OCI-LY7 (cell line): ENCODE measurements at regions not wholly inside any gene's neighbourhood (a gene's known extent, or its start where the extent isn't known, plus 50 kb on each side); places are given as distances from the start of the nearest gene placed in this dataset.

Source experiments
- BruUV-seq: library from RNA; stranded (reverse); fragments of 400-500 nt; replicated peaks from 2 replicates; lab custom pipeline; 2021; lab: Mats Ljungman, UMichigan
- CTCF ChIA-PET: fragments of 300-600 bp; sonication (Branson Sonifier 250); formaldehyde crosslinking; loops from one replicate; lab custom pipeline; 2022; ENCODE audit warnings: antibody characterized with exemption; ENCODE audit not compliant: unreplicated experiment; lab: Charles Lee
- POLR2A ChIA-PET: fragments of 300-600 bp; sonication (Branson Sonifier 250); formaldehyde crosslinking; loops from one replicate; lab custom pipeline; 2022; ENCODE audit warnings: antibody characterized with exemption; lab: Charles Lee
- DNase-seq: peaks from one replicate; pipeline ENCODE4 v3.0.0-alpha.2; 2015; ENCODE audit warnings: low spot score
- H2AFZ ChIP-seq: fragments of 200-600 bp; sonication (generic), shearing (Covaris generic); 2 replicates; pipeline ENCODE4 v1.6.1; 2014; ENCODE audit warnings: mild to moderate bottlenecking, antibody characterized with exemption, low read length, moderate library complexity
- H3K27ac ChIP-seq: fragments of 200-600 bp; sonication (generic); 2 replicates; pipeline ENCODE4 v1.5.1; 2014; ENCODE audit warnings: mixed run types, low read depth, mild to moderate bottlenecking, moderate library complexity, low read length, inconsistent platforms; ENCODE audit not compliant: poor library complexity, severe bottlenecking
- H3K36me3 ChIP-seq: fragments of 200-600 bp; sonication (generic); 2 replicates; pipeline ENCODE4 v1.6.1; 2014; ENCODE audit warnings: mild to moderate bottlenecking, antibody characterized with exemption, low read length, moderate library complexity, mixed read lengths; ENCODE audit not compliant: insufficient read depth
- H3K4me1 ChIP-seq: fragments of 200-600 bp; sonication (generic); 2 replicates; pipeline ENCODE4 v1.5.1; 2014; ENCODE audit warnings: mild to moderate bottlenecking, low read length; ENCODE audit not compliant: insufficient read depth, poor library complexity, severe bottlenecking
- H3K4me2 ChIP-seq: fragments of 200-600 bp; sonication (generic); 2 replicates; pipeline ENCODE4 v1.6.1; 2014; ENCODE audit warnings: mild to moderate bottlenecking, low read length
- H3K4me3 ChIP-seq: fragments of 200-600 bp; sonication (generic); 2 replicates; pipeline ENCODE4 v1.5.1; 2014; ENCODE audit warnings: mild to moderate bottlenecking, low read depth, low read length; ENCODE audit not compliant: poor library complexity, severe bottlenecking
- H3K79me2 ChIP-seq: fragments of 200-600 bp; sonication (generic); 2 replicates; pipeline ENCODE4 v1.6.1; 2016; ENCODE audit warnings: low read depth, mild to moderate bottlenecking, low read length, moderate library complexity, mixed read lengths; ENCODE audit not compliant: insufficient read depth
- H3K9me2 ChIP-seq: fragments of 200-600 bp; sonication (generic); 2 replicates; pipeline ENCODE4 v1.6.1; 2016; ENCODE audit warnings: mild to moderate bottlenecking, low read length, mixed read lengths; ENCODE audit not compliant: insufficient read depth
- H3K9me3 ChIP-seq: fragments of 200-600 bp; sonication (generic); 2 replicates; pipeline ENCODE4 v1.6.1; 2014; ENCODE audit warnings: mild to moderate bottlenecking, mixed run types, low read length, mixed read lengths
- H4K20me1 ChIP-seq: fragments of 200-600 bp; sonication (generic); 2 replicates; pipeline ENCODE4 v1.6.1; 2014; ENCODE audit warnings: mild to moderate bottlenecking, antibody characterized with exemption, low read length, moderate library complexity, mixed read lengths; ENCODE audit not compliant: insufficient read depth
- CTCF ChIP-seq: fragments of 200-600 bp; sonication (generic); conservative IDR thresholded peaks from 2 replicates; pipeline ENCODE4 v1.5.1; 2014; ENCODE audit warnings: mild to moderate bottlenecking, antibody characterized with exemption, low read length, moderate library complexity, mixed read lengths
- EZH2phosphoT487 ChIP-seq: fragments of 200-600 bp; sonication (generic); IDR thresholded peaks from 2 replicates; pipeline ENCODE4 v1.6.1; 2018; ENCODE audit warnings: low read depth, borderline replicate concordance, mild to moderate bottlenecking, mixed run types, antibody characterized with exemption, low read length, moderate library complexity, mixed read lengths
- intact Hi-C: fragments of 100-400 bp; cut with micrococcal nuclease; formaldehyde crosslinking; loops from one replicate; pipeline ENCODE4 v1.10.0; 2022; ENCODE audit not compliant: unreplicated experiment

GRCh38 chr5:5652181-5652580 lies 229.7 kb downstream of the ICE1 start:
- H3K9me3 ChIP-seq, result no peaks in the 10 kb centered on the region
- H3K79me2 ChIP-seq, result no peaks in the 10 kb centered on the region
- no peaks in the 10 kb centered on the region for H3K4me1 ChIP-seq
- TF ChIP-seq CTCF, result no peak
- TF ChIP-seq EZH2phosphoT487, result no peak
- no peaks in the 10 kb centered on the region for H3K9me2 ChIP-seq
- intact Hi-C loops, result no loop called here
- H3K27ac ChIP-seq, result no peak overlapping the region
- no peak for DNase-seq
- no peak overlapping the region for H3K4me2 ChIP-seq
- H3K4me3 ChIP-seq, result no peak overlapping the region
- no peaks in the 10 kb centered on the region for H4K20me1 ChIP-seq
- H3K36me3 ChIP-seq, result no peaks in the 10 kb centered on the region
- BruUV-seq, result no TSS peak
- POLR2A ChIA-PET, result interaction anchor here (1.1 kb wide), 1 partner anchor 13 kb away, joined by 4 read pairs; no protein-coding TSS in a partner anchor
- CTCF ChIA-PET, result no interaction called here
- no peak overlapping the region for H2AFZ ChIP-seq

- Histone ChIP-seq H3K4me2 (no peak overlapping the region), H4K20me1 (no peaks in the 10 kb centered on the region), H3K27ac (no peak overlapping the region), H3K4me3 (no peak overlapping the region), H3K9me2 (no peaks in the 10 kb centered on the region), H3K79me2 (no peaks in the 10 kb centered on the region), H2AFZ (no peak overlapping the region), H3K36me3 (no peaks in the 10 kb centered on the region), H3K4me1 (no peaks in the 10 kb centered on the region), H3K9me3 (no peaks in the 10 kb centered on the region)
- no peak for TF ChIP-seq EZH2phosphoT487
- TF ChIP-seq CTCF, result no peak
- no peak for DNase-seq
- POLR2A ChIA-PET, result no interaction called here
- intact Hi-C loops, result no loop called here
- BruUV-seq, result no TSS peak
- CTCF ChIA-PET, result no interaction called here
Measured at GRCh38 chr5:5650949-5651348, 228.5 kb downstream of the ICE1 start.

GRCh38 chr5:5650242-5650641 lies 227.8 kb downstream of the ICE1 start:
- Histone ChIP-seq H4K20me1 (no peaks in the 10 kb centered on the region), H3K4me1 (no peaks in the 10 kb centered on the region), H3K9me3 (no peaks in the 10 kb centered on the region), H3K9me2 (no peaks in the 10 kb centered on the region), H2AFZ (no peak overlapping the region), H3K4me2 (no peak overlapping the region), H3K36me3 (no peaks in the 10 kb centered on the region), H3K79me2 (no peaks in the 10 kb centered on the region), H3K4me3 (no peak overlapping the region), H3K27ac (no peak overlapping the region)
- no TSS peak for BruUV-seq
- intact Hi-C loops, result no loop called here
- no peak for DNase-seq
- ChIA-PET POLR2A (no interaction called here), CTCF (no interaction called here)
- TF ChIP-seq EZH2phosphoT487, result no peak
- no peak for TF ChIP-seq CTCF
